ENCODE measurements at regions not wholly inside any gene's neighbourhood (a gene's known extent, or its start where the extent isn't known, plus 50 kb on each side); places are given as distances from the start of the nearest gene placed in this dataset.

DNA sequence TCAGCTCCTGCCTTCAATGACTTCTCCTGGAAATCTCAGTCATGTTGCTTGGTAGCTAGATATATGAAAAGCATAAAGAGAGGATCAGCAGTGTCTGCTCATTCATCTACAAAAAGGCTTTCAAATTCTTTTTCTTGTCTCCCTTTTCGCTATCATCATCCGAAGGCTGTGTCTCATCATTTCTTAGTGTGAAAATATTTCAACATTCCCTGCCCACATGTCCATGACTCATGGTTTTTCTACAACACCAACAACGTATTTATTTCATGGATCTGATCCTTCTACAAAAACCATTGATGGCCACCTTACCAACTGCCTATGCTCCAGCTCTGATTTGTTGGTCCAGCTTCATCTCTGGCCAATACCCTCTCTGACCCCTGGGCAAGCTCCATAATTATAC is 472.5 kb upstream of the GHITM start:
- no peak for DNase-seq (ENCODE audit: low read depth)

DNA sequence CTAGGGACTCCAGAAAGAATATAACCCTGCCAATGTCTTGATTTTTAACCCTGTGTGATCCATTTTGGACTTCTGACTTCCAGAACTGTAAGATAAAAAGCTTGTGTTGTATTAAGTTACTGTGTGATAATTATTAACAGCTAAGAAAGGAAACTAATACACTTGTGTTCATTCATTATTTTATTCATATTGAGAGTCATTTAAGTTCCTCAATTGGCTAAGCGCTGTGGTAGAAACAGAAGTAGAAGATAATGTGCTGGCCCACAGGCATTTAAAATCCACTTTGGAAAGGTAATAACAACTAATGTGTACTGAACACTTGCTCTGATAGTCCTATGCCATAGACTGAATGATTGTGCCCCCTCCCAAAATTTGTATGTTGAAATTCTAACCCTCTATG is 471.7 kb upstream of the GHITM start:
- no peak for DNase-seq (ENCODE audit: low read depth)

DNA sequence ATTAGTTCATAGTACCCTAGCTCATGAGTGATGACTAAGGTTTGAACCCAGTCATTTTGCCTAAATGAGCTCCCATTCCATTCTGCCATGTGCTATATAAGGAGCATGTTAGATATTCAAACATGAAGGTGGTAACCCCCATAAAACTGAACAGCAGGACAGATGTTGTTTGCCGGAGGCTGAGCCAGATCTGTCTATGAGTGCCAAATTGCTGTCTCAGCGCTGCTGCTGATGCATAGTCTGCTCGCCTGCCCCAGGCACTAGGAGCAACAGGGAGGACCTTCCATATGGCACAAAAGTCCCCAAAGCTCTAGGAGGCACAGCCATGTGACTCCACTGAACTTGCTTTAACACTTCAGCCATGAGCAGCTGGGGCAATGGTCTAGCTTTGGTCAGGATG is 466.0 kb upstream of the GHITM start:
- DNase-seq (ENCODE audit: low read depth), result no peak

DNA sequence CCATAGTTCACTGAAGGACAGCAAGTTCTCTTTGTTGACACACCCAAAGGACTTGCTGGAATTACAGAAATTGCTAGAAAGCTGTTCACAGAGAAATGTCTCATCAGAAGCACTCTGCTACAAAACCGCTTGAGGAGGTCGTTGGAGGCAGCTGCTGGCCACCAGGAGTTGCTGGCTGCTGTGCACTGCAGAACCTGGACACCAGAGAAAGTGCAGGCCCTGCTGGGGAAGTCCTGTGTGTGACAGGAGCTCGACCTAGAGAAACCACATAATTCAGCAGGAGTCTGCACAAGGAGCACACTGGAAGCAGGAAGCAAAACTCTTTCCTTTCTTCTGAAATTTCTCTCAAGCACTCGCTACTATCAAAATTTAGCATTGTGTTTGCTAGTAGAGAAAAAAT is 461.5 kb upstream of the GHITM start:
- DNase-seq (ENCODE audit: low read depth), result no peak

DNA sequence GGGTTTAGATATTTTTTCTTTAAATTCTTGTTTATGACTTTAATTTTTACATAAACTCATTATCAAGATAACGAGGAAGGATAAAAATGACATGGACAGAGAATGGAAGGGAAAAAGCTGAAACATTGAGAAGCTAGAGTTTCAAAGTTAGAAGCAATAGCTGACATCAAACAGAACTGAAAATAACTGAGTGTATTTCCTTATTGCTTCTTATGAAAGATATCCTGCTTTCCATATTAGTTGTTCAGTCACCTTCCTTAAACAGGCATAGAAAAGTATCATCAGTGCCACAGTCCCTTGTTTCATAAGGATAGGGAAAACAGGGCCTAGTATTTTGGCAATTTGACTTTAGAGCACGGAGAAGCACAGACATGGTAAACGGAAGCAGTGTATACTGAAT is 460.5 kb upstream of the GHITM start:
- no peak for DNase-seq (ENCODE audit: low read depth)

DNA sequence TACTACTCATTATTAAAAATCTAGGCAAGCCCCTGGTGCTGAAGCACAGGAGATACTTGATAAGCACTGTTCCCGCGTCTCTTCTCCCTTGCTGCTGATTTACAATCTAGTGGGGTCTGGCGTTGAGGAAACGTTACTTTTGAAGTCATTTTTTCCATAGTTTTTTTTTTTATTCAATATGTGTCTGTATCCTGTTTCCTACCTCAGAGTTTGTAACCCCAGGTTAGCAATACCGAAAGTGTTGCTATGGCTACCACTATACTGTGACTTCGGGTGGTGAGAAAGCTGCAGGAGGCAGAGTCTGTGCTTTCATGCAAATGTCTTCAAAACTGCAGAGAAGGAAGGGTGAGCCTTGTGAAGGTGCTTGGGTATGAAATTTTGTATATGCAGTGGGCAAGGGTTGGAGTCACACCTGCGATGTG is 458.8 kb upstream of the GHITM start:
- no peak for DNase-seq (ENCODE audit: low read depth)

DNA sequence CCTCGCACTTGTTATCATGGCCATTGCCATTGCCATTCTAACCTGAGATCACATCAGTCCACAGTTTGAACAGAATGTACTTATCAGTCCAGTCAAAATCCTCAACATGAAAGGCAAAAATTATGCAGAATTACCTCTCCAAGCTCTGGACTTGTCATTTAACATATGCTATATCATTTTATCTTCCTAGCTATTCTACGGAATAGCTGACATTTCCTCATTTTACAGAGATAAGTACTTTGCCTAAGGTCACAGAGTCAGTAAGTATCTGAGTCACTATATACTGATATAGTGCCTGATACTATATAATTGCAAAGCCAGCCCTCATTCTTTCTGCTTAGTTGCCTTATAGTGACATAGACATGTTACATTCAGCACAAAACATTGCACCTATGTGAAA is 456.9 kb upstream of the GHITM start:
- no peak for DNase-seq (ENCODE audit: low read depth)

DNA sequence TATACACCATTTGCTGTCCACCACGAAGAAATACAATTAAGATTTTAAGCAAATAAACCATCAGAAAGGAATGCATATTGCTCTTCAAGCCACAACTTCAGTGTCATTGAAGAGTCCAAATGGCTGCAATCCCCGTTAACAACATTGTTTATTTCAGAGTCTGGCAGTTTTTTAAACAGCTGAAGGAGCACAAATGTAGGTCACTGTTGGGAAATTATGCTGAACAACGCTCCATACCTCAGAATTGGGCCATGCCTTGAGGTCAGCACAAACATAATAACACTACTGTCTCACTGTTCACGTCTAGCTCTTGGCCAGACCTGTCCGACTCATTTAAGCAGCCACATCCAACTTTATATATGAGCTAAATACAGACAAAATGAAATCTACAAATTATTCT is 453.9 kb upstream of the GHITM start:
- DNase-seq (ENCODE audit: low read depth), result no peak

DNA sequence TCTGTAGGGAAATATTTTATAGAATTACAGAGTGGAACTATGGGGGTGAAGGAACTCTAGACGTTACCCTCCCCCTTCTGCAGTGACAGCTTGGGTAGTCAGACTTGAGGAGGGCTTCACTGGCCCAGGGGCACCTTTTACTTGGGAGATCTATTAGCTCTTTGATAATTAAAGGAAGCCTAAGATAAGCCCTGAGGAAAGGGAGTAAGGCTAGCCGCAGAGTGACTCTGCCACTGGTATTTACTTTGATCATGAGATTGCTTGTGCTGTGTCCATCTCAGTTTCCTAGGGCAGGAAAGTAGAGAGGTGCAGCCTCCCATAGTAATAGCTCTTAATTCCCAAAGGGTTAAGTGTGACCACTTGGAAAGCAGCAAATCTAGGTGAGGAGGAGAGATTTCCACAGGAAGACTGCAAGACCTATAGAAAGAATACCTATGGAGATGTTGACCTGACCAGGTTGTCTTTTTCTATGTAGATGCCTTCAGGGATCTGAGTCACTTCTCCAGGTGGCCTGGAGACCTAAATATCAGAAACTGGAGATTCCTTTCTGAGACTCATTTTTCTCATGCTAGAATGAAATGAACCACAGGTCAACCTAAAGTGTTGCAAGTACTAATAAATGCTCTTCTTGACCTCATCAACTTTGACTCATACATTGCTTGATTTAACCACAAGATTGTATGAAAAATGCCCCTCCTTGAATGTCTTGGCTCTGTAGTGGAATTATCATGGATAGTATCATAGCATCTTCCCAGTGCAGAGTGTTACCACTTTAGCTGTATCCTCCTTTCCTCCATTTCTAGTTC is 447.3 kb upstream of the GHITM start:
- no peak for DNase-seq (ENCODE audit: low read depth)

DNA sequence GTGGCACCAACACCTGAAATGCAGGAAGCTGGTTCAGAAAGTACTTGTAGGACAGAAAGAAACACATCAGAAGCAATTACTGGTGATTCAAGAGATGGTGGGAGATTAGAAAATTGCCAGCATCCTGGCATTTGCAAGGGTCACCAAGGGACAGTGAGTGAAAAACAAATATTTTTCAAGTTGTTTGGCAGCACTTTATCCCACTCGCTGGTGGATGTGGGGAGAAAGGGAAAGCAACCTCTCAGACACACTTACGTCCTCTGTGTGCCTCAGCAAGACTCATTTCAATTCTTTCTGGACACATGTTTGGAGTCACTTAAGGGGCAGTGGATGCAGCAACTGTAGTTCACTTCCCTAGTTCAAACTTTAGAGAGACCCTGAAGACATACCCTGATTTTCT is 440.4 kb upstream of the GHITM start:
- DNase-seq (ENCODE audit: low read depth), result no peak

DNA sequence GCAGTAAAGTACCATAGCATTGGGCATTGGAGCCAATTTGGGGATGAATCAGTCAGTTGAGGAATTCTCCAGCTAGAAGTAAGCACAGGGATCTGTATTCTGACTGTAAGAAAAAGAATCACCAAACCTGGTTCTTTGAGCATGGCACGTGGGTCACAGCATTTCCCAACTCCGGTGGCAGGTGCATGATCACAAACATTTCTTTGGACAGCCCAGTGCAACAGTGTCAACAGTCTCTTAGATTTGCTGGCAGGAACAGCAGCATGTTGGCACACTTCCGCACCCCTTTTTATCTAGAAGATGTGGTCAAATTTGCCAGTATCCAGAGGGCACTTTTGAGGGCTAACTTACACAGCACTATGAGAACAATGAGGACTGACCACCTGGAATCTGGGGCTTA is 437.5 kb upstream of the GHITM start:
- no peak for DNase-seq (ENCODE audit: low read depth)

DNA sequence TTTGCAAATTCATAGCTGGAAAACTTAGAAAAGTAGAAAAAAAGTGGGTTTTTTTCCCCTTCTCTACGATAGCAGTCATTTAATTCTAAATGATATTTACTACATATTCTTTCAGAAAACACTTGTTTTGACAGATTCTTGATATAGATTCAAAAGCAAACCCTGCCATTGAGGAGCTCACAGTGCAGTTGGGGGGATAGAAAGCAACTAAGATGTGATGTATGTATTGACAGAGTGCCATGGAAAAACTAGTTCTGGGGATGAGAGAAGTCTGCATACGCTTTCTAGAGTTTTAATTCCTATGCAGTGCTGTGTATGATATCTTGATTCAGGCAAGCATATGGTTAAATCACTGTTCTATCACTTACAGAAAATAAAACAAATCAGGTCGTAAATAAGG is 436.6 kb upstream of the GHITM start:
- no peak for DNase-seq (ENCODE audit: low read depth)

DNA sequence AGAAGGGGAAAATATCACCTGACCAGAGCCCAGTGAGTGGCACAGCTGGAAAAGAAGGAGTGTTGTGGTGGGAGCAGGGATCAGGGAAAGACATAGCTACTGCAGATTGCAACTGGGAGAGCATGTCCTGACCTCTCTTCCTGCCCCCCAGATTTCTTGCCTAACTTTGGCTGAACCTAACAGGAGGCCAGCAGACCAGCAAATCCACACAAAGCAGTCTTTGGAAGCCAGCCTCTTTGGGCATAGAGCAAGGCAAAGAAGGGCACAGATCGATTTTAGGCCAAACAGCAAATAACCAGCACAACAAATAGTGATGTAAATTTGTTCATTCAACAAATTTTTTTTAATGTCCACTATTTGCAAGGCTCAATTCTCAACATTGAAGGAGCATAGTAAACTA is 433.2 kb upstream of the GHITM start:
- DNase-seq (ENCODE audit: low read depth), result no peak

DNA sequence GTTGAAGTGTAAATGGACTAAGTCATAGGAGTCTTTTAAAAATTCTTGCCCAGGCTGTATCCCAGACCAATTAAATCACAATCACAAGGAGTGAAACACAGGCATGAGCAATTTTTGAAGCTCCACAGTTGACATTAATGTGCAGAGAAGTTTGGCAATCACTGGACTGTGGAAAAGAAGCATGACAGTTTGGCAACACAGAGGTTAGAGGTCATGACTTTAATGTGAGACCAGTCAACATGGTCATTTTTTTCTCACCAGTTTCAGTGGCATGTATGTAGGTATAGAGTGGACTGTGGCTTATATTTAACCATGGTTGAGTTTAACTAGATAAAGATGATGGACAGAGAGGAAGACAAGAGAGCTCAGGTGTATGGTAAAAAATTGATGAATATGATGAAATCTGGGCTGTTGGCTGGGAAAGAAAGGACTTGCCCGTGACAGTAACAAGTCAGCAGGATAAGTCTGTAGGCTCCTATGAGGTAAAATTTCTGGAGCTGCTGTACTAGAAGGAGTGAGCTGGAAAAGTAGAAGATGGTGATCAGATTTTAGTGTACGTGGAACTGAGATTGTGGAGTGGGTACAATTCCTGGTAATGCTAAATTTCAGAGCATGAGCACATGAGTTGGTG is 432.2 kb upstream of the GHITM start:
- no peak for DNase-seq (ENCODE audit: low read depth)

DNA sequence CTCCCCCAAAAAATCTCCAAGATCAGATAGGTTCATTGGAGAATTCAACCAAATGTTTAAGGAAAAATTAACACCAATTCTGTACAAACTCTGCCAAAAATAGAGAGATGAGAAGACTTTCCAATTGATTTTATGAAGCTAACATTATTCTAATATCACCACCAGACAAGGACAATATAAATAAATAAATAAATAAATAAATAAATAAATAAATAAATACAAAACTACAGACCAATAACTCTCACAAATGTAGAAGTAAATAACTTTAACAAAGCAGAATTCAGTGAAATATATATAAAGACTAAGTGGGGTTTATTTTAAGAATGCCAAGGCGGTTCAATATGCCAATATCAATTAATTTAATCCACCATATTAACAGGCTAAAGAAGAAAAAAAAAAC is 425.9 kb upstream of the GHITM start:
- no peak for DNase-seq (ENCODE audit: low read depth)

DNA sequence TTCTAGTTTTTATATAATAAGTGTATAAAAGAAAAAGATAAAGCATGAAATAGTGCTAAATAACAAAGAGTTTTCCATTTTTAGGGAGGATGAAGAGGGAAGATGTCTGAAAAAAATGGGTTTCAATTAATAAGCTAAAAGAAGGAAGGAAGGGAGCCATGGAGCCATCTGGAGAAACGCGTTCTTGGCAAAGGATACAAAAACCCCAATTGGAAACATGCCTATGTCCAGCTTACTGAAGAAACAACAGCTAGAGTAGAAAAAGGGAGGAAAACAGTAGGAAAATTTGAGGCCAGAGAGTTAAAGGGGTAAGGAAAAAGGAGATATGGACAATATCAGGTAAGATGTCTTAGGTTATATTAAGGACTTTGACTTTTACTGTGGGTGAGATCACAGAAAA is 416.2 kb upstream of the GHITM start:
- DNase-seq (ENCODE audit: low read depth), result no peak

DNA sequence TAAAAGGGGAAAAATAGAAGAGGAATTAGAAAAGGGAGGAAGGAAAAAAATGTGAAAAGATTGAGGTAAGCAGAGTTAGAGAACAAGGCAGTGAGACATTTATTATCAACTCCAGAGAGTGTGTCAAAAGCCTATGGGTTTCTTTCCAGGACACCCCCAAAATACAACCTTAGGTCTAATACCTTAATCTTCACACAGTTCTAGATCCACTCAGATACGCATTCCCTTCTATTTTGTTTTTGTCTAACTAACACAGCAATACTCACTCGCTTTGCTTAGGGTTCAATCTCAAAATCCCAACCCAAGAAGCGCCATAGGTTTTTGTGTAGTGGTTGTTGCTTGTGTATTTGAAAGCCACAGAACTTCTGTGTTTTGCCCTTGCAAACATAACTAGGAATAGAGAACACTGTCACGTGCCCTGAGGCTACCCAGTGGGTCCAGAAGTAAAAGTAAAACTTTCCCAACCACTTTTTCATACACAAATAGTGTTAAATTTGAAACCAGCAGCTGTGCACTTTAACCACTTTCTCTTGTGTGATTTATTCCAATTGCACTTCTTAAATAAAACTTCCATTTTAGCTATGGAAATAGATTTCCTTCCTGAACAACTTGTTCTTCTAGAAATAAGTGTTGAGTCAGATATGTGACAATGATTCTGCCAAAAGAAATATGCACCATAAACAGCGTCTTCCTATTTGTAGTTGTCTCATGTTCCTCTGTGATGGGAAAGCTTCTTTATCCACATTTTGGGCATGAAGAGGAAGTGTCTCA is 414.7 kb upstream of the GHITM start:
- DNase-seq (ENCODE audit: low read depth), result no peak

DNA sequence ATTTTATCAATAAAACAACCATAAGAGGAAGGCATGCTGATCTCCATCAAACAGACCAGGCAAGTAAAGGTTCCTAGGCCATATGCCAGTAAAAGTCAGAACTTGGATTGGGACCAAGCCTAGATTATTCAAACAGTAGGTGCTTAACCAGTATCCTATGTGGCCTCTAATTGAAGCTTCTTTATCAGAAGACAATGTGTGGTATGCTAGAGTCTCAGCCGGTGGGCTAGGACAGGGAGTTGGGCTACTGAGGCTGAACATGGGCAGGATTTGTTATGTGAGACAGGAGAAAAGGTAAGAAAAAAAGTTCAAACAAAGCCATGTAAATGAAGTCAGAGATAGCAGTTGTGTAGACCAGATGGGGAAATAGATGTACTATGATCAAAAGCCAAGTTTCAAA is 413.7 kb upstream of the GHITM start:
- no peak for DNase-seq (ENCODE audit: low read depth)

DNA sequence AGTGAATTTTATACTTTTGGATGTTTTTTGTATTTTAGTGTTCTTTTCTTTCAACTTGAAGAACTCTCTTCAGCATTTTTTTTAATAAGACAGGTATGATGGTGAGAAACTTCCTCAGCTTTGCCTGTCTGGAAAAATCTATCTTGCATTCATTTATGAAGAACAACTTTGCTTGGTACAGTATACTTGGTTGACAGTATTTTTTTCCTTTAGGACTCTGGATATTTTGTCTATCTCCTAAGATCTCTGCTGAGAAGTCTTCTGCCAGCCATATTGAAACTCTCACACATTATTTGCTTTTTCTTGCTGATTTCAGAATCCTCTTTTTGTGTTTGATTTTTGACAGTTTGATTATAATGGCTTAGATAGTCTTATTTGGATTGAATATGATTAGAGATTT is 405.0 kb upstream of the GHITM start:
- no peak for DNase-seq (ENCODE audit: low read depth)

DNA sequence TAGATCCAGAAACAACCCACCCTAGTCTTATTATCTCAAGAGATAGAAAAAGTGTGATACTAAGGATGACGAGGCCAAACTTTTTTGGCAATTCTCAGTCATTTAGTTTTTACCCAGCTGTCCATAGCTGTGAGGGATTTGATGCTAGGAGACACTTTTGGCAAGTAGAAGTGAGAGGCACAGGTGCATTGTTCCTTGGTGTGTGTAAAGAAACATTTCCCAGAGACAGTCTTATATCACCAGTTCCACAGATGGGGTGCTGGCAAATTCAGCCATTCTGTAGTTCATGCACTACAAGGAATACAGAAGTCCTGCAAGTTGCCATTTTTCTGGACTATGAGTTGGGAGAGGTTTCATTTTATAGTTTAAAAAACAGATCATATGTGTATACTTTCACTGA is 403.3 kb upstream of the GHITM start:
- DNase-seq (ENCODE audit: low read depth), result no peak

DNA sequence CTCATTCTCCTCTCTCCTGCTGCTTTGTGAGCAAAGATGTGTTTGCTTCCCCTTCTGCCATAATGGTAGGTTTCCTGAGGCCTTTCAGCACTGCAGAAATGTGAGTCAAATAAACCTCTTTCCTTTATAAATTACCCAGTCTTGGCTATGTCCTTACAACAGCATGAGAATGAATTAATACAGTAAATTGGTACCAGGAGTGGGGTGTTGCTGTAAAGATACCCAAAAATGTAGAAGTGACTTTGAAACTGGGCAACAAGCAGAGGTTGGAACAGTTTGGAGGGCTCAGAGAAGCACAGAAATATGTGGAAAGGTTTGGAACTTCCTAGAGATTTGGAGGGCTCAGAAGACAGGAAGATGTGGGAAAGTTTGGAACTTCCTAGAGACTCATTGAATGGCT is 388.7 kb upstream of the GHITM start:
- no peak for DNase-seq (ENCODE audit: low read depth)

DNA sequence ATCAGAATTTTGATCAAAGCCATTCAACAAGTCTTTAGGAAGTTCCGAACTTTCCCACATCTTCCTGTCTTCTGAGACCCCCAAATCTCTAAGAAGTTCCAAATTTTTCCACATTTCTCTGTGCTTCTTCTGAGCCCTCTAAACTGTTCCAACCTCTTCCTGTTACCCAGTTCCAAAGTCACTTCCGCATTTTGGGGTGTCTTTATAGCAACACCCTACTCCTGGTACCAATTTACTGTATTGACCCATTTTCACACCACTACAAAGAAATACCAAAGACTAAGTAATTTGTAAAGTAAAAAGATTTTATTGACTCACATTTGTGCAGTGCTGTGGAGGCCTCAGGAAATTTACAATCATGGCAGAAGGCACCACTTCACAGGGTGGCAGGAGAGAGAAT is 385.8 kb upstream of the GHITM start:
- DNase-seq (ENCODE audit: low read depth), result no peak

DNA sequence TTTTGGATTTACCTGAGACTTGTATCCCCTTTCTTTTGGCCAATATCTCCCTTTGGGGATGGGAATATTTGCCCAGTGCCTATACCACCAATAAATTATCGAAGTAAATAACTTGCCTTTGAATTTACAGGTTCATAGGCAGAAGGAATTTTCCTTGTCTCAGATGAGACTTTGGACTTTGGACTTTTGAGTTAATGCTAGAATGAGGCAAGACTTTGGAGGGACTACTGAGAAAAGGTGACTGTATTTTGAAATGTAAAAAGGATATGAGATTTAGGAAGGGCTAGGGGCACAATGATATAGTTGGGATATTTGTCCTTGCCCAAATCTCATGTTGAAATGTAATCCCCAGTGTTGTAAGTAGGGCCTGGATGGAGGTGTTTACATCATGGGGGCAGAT is 384.5 kb upstream of the GHITM start:
- no peak for DNase-seq (ENCODE audit: low read depth)
